AG09319 (cell line): ENCODE measurements at regions not wholly inside any gene's neighbourhood (a gene's known extent, or its start where the extent isn't known, plus 50 kb on each side); places are given as distances from the start of the nearest gene placed in this dataset.
"Not testable (repeated sequence)": the region's sequence is repeated elsewhere in the genome, so short reads cannot be mapped to it uniquely, and the experiment has no call there.

ENCODE experiments used
- DNase-seq: peaks from one replicate; pipeline ENCODE4 v3.0.0-alpha.2; 2010; ENCODE audit warnings: low read depth; ENCODE audit errors: extremely low read depth
- CTCF ChIP-seq: IDR thresholded peaks from 2 replicates; pipeline ENCODE4 v1.5.1; 2011; ENCODE audit warnings: low read depth, mild to moderate bottlenecking, inconsistent platforms, low read length, moderate library complexity

GRCh38 chr3:89533275-89533674, 425.9 kb downstream of the EPHA3 start:
- TF ChIP-seq CTCF = no peak
- no peak for DNase-seq

GRCh38 chr3:89554587-89554986, 447.2 kb downstream of the EPHA3 start:
- DNase-seq = not testable (repeated sequence)

- DNase-seq = no peak
- TF ChIP-seq CTCF = no peak
Measured at GRCh38 chr3:89558711-89559110, 451.3 kb downstream of the EPHA3 start.

- no peak for TF ChIP-seq CTCF
- no peak for DNase-seq
Measured at GRCh38 chr3:89560568-89560967, 453.1 kb downstream of the EPHA3 start.

- TF ChIP-seq CTCF = no peak
- DNase-seq = no peak
Measured at GRCh38 chr3:89562373-89562772, 455.0 kb downstream of the EPHA3 start.

- DNase-seq = no peak
- TF ChIP-seq CTCF = no peak
Measured at GRCh38 chr3:89565098-89565497, 457.7 kb downstream of the EPHA3 start.

- TF ChIP-seq CTCF = no peak
- DNase-seq = no peak
Measured at GRCh38 chr3:89570465-89570864, 463.0 kb downstream of the EPHA3 start.

- no peak for TF ChIP-seq CTCF
- DNase-seq = no peak
Measured at GRCh38 chr3:89571298-89571697, 463.9 kb downstream of the EPHA3 start.
